B cell (primary cell): ENCODE measurements at regions not wholly inside any gene's neighbourhood (a gene's known extent, or its start where the extent isn't known, plus 50 kb on each side); places are given as distances from the start of the nearest gene placed in this dataset.

Experiments
- ATAC-seq: fragments of 200-7000 bp; cut with Tn5 transposase; one replicate; pipeline ENCODE4 v1.10.0; 2021; ENCODE audit warnings: low read depth, mild to moderate bottlenecking, moderate number of reproducible peaks, moderate library complexity
- CTCF ChIA-PET: fragments of 350-600 bp; sonication (Branson Sonifier 250); formaldehyde crosslinking; loops from one replicate; lab custom pipeline; 2021; ENCODE audit warnings: antibody characterized with exemption, inconsistent platforms; lab: Charles Lee
- POLR2A ChIA-PET: fragments of 350-600 bp; sonication (Branson Sonifier 250); formaldehyde crosslinking; loops from one replicate; lab custom pipeline; 2021; ENCODE audit warnings: antibody characterized with exemption; lab: Charles Lee
- DNase-seq: peaks from one replicate; pipeline ENCODE4 v3.0.0; 2013
- H2AFZ ChIP-seq: 2 replicates; pipeline ENCODE4 v1.6.1; 2012; ENCODE audit warnings: mild to moderate bottlenecking, low read depth, low read length; ENCODE audit not compliant: insufficient read depth, poor library complexity, severe bottlenecking
- H3K27ac ChIP-seq, 2 donors: 1 replicate in 1 of 2; 2 replicates in 1 of 2; pipeline ENCODE4 v1.5.1; 2012 to 2013; ENCODE audit warnings: low read length in 2 of 2, mild to moderate bottlenecking in 2 of 2, moderate library complexity in 1 of 2
- H3K27me3 ChIP-seq, 4 experiments: fragments of 200-600 bp in 1 of 4; sonication (generic) in 1 of 4; replicated peaks in 1 of 4; 1 replicate in 2 of 4; 2 replicates in 2 of 4; pipeline versions ENCODE4 v1.6.1 to v1.7.0; 2013 to 2016; ENCODE audit warnings: low read length in 3 of 4, mild to moderate bottlenecking in 2 of 4, mixed read lengths in 1 of 4, moderate library complexity in 1 of 4; ENCODE audit not compliant: insufficient read depth in 4 of 4, control insufficient read depth in 3 of 4; ENCODE audit errors: control extremely low read depth in 1 of 4
- H3K36me3 ChIP-seq, 2 experiments: replicated peaks in 1 of 2; 1 replicate in 1 of 2; 2 replicates in 1 of 2; pipeline versions ENCODE4 v1.6.1 to v1.7.1; 2013; ENCODE audit warnings: low read length in 1 of 2; ENCODE audit not compliant: insufficient read depth in 2 of 2, control insufficient read depth in 1 of 2; ENCODE audit errors: control extremely low read depth in 1 of 2, extremely low read depth in 1 of 2
- H3K4me1 ChIP-seq, 2 donors: fragments of 200-600 bp in 1 of 2; sonication (generic) in 1 of 2; 1 replicate in 1 of 2; 2 replicates in 1 of 2; pipeline versions ENCODE4 v1.5.1 to v1.6.1; 2013 to 2017; ENCODE audit warnings: low read length in 2 of 2; ENCODE audit not compliant: control insufficient read depth in 2 of 2, insufficient read depth in 2 of 2
- H3K4me2 ChIP-seq: replicated peaks from 2 replicates; pipeline ENCODE3; 2012; ENCODE audit warnings: mild to moderate bottlenecking, low read depth, low read length; ENCODE audit not compliant: poor library complexity, severe bottlenecking
- H3K4me3 ChIP-seq, 5 experiments: fragments of 200-600 bp in 1 of 5; sonication (generic) in 1 of 5; 1 replicate in 3 of 5; 2 replicates in 2 of 5; pipeline versions ENCODE4 v1.5.1 to v1.7.0; 2011 to 2016; ENCODE audit warnings: low read length in 4 of 5, mild to moderate bottlenecking in 4 of 5, low read depth in 2 of 5, control low read depth in 1 of 5, moderate library complexity in 1 of 5; ENCODE audit not compliant: insufficient read depth in 1 of 5; ENCODE audit errors: control extremely low read depth in 1 of 5, extremely low read depth in 1 of 5
- H3K79me2 ChIP-seq: fragments of 200-600 bp; sonication (generic); one replicate; pipeline ENCODE4 v1.6.0; 2016; ENCODE audit warnings: low read length; ENCODE audit not compliant: control insufficient read depth, insufficient read depth
- H3K9ac ChIP-seq: fragments of 200-600 bp; sonication (generic); 2 replicates; pipeline ENCODE4 v1.6.1; 2017; ENCODE audit warnings: mild to moderate bottlenecking, low read length, moderate library complexity
- H3K9me3 ChIP-seq, 3 donors: one replicate each; pipeline versions ENCODE4 v1.6.1 to v1.7.1; 2013; ENCODE audit warnings: low read length in 2 of 3; ENCODE audit not compliant: control insufficient read depth in 2 of 3, insufficient read depth in 1 of 3; ENCODE audit errors: control extremely low read depth in 1 of 3
- H4K20me1 ChIP-seq: 2 replicates; pipeline ENCODE4 v1.6.0; 2012; ENCODE audit warnings: mild to moderate bottlenecking, low read length; ENCODE audit not compliant: insufficient read depth, control insufficient read depth, poor library complexity, severe bottlenecking
- H3K27ac Mint-ChIP-seq: one replicate; pipeline ENCODE4 v1.8.0; 2021; ENCODE audit warnings: mixed read lengths
- H3K27me3 Mint-ChIP-seq: one replicate; pipeline ENCODE4 v1.8.0; 2021; ENCODE audit warnings: mixed read lengths
- H3K4me1 Mint-ChIP-seq: one replicate; pipeline ENCODE4 v1.8.0; 2021; ENCODE audit warnings: mixed read lengths
- H3K4me3 Mint-ChIP-seq: one replicate; pipeline ENCODE4 v1.8.0; 2021; ENCODE audit warnings: mixed read lengths
- H3K9me3 Mint-ChIP-seq: one replicate; pipeline ENCODE4 v1.8.0; 2022; ENCODE audit warnings: mixed read lengths; ENCODE audit not compliant: insufficient read depth
- EZH2 ChIP-seq: IDR thresholded peaks from 2 replicates; pipeline ENCODE4 v1.6.1; 2012; ENCODE audit warnings: borderline replicate concordance, low read depth, mild to moderate bottlenecking, moderate library complexity, low read length; ENCODE audit not compliant: insufficient read depth, poor library complexity, severe bottlenecking
- WGBS: methylation state at CpG from one replicate; pipeline ENCODE4 v1.1.5; 2013; ENCODE audit warnings: missing lambda C conversion rate; ENCODE audit not compliant: insufficient coverage; 5-methylcytosine and 5-hydroxymethylcytosine counted together
- intact Hi-C: fragments of 100-400 bp; cut with micrococcal nuclease; formaldehyde crosslinking; loops from one replicate; pipeline ENCODE4 v1.10.0; 2022
- TF ChIP-seq, protein P1 (sequence below): fragments of 200-600 bp; IDR thresholded peaks from one replicate; pipeline ENCODE4 v1.8.0; 2022; ENCODE audit warnings: antibody characterized with exemption, mild to moderate bottlenecking

DNA sequence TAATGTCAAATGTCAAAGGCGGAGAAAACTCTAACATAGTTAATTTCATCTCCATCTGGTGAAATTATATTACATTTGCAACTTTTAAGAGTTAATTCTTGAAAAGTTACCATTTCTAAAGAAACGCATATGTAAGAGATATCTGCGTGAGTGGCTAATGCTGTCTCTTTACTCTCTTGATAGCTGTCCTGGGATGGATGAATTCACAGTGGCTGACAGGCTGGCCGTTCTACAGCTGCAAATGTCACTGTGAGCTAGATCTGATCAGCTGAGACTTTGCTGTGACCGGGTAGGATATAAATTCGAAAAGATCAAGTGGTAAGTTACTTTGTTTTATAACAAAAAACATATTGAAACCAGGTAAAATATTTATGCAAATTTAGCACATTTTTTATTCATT lies 557.1 kb upstream of the DDX18 start:
- ChIA-PET CTCF (no interaction called here), POLR2A (no interaction called here)
- no peaks in the 10 kb centered on the region for H3K27me3 ChIP-seq
- no peak overlapping the region for H3K27ac ChIP-seq
- no peaks in the 10 kb centered on the region for H3K36me3 ChIP-seq
- DNase-seq (no peak), ATAC-seq (no peak)
- H3K4me3 ChIP-seq: no peak overlapping the region
- no peak overlapping the region for H2AFZ ChIP-seq
- TF ChIP-seq, protein P1, sequence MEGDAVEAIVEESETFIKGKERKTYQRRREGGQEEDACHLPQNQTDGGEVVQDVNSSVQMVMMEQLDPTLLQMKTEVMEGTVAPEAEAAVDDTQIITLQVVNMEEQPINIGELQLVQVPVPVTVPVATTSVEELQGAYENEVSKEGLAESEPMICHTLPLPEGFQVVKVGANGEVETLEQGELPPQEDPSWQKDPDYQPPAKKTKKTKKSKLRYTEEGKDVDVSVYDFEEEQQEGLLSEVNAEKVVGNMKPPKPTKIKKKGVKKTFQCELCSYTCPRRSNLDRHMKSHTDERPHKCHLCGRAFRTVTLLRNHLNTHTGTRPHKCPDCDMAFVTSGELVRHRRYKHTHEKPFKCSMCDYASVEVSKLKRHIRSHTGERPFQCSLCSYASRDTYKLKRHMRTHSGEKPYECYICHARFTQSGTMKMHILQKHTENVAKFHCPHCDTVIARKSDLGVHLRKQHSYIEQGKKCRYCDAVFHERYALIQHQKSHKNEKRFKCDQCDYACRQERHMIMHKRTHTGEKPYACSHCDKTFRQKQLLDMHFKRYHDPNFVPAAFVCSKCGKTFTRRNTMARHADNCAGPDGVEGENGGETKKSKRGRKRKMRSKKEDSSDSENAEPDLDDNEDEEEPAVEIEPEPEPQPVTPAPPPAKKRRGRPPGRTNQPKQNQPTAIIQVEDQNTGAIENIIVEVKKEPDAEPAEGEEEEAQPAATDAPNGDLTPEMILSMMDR: no peak
- no peak for TF ChIP-seq EZH2
- Mint-ChIP-seq H3K4me1 (no peaks in the 10 kb centered on the region), H3K9me3 (peaks cover 3% of the 10 kb centered on the region), H3K4me3 (no peak overlapping the region), H3K27me3 (no peaks in the 10 kb centered on the region), H3K27ac (no peak overlapping the region)
- H3K79me2 ChIP-seq: no peaks in the 10 kb centered on the region
- peaks cover 0 to 1% (median 0%) of the 10 kb centered on the region in 3 donors for H3K9me3 ChIP-seq
- H4K20me1 ChIP-seq: no peaks in the 10 kb centered on the region
- H3K4me1 ChIP-seq: no peaks in the 10 kb centered on the region
- intact Hi-C loops: no loop called here
- WGBS: 62% methylated on average over 3 of the region's 6 CpGs
- H3K4me2 ChIP-seq: no peak overlapping the region
- H3K9ac ChIP-seq: no peak overlapping the region

DNA sequence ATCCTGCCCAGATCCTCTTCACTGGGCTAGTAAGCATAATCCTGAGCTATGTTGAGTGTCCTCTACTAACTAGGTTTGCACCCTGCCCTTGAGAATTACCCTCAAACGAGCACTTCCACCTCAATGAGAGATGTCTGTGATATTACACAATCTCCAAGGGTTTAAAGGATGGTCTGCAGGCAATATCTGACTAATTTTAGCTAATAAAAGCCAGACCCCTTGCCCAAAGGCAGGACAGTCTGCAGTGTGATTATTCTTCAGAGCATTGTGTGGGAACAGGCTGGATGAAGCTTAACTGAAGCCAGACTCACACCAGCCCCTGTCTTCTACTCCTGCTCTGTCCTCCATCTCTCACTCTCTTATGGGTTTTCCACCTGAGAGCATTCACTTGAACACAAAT lies 544.9 kb upstream of the DDX18 start:
- intact Hi-C loops: no loop called here
- DNase-seq (no peak), ATAC-seq (no peak)
- WGBS: no CpG with 5 or more reads among the region's 1 CpG
- Mint-ChIP-seq H3K9me3 (no peaks in the 10 kb centered on the region), H3K27me3 (no peaks in the 10 kb centered on the region), H3K4me1 (no peaks in the 10 kb centered on the region), H3K27ac (no peak overlapping the region), H3K4me3 (no peak overlapping the region)
- H2AFZ ChIP-seq: no peak overlapping the region
- ChIA-PET CTCF (no interaction called here), POLR2A (no interaction called here)
- TF ChIP-seq EZH2: no peak
- TF ChIP-seq, protein P1: no peak
- H3K27me3 ChIP-seq: no peaks in the 10 kb centered on the region
- H3K4me2 ChIP-seq: no peak overlapping the region
- no peak overlapping the region for H3K9ac ChIP-seq
- H3K9me3 ChIP-seq: no peaks in the 10 kb centered on the region
- H3K36me3 ChIP-seq: no peaks in the 10 kb centered on the region
- no peak overlapping the region for H3K4me3 ChIP-seq
- H3K79me2 ChIP-seq: no peaks in the 10 kb centered on the region
- H3K27ac ChIP-seq: no peak overlapping the region
- H4K20me1 ChIP-seq: no peaks in the 10 kb centered on the region
- H3K4me1 ChIP-seq: no peaks in the 10 kb centered on the region
